NCI-H526 treated with DMSO at 0.1 percent for 48 hours (cell line): ENCODE measurements at regions not wholly inside any gene's neighbourhood (a gene's known extent, or its start where the extent isn't known, plus 50 kb on each side); places are given as distances from the start of the nearest gene placed in this dataset.

Experiments used
- DNase-seq: peaks from one replicate; lab custom pipeline; 2025; lab: John Stamatoyannopoulos, UW

DNA sequence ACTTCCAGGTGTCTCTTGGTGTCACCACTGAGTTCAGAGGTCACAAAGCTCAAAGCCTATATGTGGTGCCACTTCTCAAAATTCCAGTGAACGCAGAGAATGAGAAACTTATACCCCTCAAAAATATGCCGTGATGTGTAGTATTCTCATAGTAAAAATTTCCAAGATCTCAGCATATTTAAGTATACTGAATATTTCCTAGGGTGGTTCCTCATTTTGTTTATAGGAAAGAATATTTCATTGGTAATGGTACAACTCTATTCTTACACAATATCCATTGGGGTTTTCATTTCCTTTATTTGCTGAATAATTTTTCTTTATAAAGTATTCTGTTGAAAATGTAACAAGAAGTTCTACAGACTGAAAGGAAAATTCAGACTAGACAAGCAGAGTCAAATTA, 58.9 kb upstream of the ADO start:
- DNase-seq = no peak

DNA sequence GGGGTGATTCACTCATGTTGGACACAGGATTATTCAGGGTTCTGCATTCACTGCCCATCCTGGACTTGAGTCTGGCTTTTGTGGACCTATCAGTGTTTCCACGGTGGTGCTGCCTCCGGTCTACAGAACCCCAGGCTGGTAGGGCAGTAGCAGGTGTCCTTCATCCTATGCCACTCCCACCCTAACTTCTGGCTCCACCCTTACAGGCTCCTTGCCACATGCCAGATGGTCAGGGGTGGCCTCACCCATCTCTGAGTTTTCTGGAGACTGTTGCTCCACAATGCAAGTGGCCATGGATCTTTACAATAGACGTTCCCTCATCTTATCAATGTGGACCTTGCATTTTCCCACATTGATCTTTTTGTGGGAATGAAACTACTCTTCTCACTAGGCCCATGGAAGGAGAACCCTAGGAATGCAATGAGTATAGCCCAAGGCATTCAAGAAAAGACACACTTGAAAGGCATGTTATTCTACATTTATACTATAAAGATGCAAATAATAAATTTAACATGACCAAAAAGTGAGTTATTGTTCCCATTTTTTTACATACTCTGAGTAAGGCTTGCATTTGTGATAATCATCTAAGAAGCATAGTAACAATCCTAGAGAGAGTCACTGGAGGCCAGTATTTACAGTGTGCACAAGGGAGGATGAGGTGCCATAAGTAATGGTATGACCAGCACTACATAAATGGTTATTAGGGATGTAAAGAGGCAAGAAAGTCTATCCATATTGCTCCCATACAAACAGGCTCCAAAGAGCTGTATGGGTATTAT, 57.4 kb upstream of the ADO start:
- DNase-seq = no peak

DNA sequence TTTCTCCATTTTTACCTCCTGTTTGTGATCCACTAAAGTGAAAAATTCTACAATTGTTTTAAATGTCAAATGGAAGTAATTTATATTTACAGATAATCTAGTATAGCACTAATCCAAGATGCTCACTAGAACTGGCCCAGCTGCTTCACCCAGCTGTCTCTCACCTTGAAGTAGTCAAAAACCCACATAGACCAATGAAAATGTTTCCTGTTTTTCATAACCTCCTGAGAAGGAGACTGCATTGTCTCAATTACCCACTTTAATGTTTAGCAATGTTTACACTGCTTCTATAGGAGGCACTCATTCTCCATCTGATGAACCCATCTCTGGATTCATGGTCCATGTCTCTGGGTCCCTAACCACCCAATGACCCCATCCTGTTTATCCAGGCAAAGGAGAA, 56.1 kb upstream of the ADO start:
- no peak for DNase-seq

DNA sequence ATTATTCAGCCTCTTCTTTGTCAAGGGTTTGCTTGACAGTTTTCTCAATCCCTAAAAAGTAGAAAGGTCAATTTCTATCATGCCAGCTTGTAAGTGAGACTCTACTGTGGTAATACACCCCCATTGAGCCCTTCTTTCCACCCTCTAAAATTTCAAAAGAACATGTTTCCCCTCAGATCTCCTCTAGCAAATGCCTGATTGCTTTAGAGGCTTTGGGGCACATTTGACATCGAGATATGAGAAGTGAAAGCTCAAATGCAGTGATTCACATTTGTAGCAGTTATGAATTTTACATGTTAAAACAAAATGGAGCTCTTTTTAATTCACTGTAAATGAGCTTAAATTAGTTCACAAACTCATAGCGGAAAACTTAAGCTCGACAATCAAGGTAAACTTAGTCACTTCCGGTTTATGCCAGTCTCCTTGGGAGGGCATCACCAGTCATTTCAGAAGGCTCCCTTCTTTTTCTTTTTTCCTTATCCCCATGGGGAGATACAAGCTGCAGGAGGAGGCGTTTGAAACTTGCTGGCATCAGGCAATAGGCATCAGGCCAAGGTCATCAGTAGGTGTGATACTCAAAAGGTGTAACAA, 55.3 kb upstream of the ADO start:
- DNase-seq = no peak
